RPMI8226 (cell line): ENCODE measurements at regions not wholly inside any gene's neighbourhood (a gene's known extent, or its start where the extent isn't known, plus 50 kb on each side); places are given as distances from the start of the nearest gene placed in this dataset.

Experiments used
- DNase-seq: peaks from one replicate; pipeline ENCODE4 v3.0.0-alpha.2; 2015

DNA sequence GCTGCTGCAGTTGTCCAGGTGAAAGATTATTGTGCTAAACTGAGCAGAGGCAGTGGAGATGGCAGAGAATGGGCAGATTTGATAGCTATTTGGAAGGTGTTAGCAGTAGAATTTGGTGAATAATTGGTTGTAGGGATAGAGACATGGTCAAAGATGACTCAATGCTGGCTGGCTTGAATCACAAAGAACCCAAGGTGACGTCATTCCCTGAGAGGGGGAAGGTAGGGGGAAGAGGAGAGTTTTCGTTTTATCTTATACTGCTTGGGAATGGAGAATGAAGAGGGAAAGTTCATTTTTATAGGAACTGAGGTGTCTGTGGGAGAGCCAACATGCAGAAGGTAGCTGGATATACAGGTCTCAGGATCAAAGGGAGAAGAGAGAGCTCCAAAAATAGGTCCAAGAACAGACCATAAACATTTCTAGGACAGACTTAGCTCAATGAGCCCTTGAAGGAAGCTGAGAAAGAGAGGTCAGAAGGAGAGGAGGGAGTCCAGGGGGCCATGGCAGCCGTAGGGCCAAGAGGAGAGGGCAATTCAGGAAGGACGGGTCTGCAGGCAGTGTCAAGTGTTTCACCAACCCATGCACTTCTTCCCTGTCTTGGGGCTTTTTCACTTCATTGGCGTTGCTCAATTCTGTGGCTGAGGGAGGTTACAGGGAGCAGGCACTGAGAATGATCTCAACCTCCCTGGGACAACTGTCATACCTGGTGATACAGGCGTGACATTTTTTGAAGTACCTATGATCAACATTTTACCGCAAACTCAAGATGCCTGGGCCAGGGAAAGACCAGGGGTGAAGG, 281.3 kb downstream of the TDRD15 start:
- DNase-seq = no peak

DNA sequence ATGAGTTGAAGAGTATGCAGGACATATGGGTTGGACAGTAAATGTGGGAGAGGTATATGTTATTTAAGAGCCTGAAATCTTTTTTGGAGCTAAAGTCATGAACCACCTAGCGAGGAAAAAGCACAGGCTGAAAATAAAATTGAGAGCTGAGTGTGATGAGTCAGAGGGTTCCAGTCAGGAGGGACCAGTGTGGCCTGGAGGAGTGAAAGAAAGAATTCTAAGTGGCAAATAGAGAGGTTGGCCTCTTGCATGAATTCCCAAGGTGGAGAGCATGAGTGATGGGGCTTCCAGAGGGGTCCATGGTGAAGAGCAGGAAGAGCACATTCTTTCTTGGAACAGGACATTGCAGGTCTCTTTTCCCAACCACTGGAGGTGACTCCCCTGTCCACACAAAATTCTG, 282.6 kb downstream of the TDRD15 start:
- DNase-seq = no peak

DNA sequence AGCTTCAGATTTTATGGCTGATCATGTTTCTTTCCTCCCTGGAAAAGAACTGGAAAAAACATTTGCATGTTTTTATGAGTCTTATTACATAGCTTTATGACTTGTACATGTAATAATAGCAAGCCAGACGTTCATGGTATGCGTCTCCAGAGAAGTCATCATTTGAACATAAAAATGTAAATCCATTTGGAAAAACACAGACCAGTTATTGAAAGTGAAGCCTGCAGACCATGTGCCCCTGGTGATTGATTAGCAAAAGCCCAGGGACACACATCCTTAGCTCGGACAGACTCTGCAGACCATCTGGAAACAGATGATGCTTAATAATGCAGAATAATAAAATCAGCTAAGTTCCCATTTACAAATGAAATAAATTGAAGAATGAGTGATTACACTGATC, 283.1 kb downstream of the TDRD15 start:
- no peak for DNase-seq

DNA sequence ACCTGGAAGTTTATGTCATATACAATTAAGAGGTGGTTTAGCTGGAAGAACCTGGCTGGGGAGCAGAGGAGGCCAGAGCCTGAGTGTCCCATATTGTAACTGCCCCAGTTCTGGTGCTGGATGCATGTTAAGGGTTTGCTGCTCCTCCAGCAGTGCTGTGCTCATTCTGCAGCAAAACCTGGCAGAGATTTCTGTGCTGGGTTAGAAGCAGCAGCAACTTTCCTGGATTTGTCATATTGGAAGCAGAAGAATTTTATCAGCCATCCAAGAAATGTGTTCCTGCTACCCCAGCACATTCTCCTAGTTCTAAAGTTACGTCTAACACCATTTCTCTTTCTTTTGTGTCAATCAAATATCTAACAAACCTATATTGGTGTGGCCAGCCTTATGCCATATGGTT, 284.1 kb downstream of the TDRD15 start:
- DNase-seq = no peak

GRCh38 chr2:21411741-21412140, 288.0 kb downstream of the TDRD15 start:
- DNase-seq = no peak

GRCh38 chr2:21412944-21413443, 289.2 kb downstream of the TDRD15 start:
- no peak for DNase-seq

- no peak for DNase-seq
Observed at GRCh38 chr2:21415234-21415633, 291.5 kb downstream of the TDRD15 start.

DNA sequence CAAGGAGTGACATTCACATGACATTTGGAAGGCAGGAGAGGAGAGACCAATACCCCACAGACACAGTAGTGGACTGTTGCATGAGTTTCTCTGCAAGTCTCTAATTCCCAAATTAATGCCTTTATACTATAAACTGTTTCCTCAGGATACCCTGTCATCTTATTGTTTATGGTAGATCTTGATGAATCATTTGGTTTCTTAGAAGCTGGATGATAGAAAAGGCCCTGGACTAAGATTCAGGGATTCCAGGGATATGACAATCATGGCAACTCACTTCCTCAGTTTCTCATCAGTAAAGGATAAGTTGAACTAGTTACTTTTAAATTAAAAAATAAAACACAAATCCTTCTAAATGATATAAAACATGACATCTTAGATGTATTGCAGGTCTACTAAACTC, 292.5 kb downstream of the TDRD15 start:
- DNase-seq = no peak

GRCh38 chr2:21418456-21418855, 294.7 kb downstream of the TDRD15 start:
- DNase-seq = no peak

DNA sequence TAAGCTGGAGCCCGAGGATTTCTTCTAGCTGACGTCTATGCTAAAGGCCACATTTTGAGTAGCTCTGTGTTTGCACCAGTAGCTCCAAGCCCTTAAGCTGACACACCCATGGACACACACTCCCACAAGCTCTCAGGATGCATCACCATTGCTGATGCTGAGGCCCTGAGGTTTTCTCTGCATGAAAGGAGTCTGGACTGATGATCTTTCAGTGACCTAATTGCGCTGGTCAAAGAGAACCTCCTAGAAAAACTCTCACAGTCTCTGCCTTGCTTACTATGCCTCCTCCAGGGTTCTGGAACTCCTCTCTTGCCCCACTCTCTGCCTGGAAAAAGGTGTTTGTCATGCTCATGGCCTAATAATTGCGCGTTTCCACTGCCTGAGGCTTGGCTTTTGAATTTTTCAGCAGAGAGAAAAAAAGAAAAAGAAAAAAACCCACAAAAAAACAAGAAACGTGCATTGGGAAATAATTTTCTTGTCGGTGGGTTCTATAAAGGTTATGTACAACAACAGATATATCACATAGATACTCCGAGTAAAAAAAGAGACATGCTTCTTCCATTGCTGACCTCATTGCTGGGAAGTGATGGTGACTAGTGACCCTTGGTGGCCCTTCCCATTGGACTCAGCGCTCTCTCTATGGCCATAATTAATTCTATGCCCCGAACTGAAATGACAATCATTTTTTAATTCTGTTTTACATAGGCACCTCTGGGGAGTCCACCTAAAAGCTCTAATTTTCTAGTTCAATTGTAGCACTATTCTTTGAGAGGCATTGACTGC, 297.0 kb downstream of the TDRD15 start:
- no peak for DNase-seq

DNA sequence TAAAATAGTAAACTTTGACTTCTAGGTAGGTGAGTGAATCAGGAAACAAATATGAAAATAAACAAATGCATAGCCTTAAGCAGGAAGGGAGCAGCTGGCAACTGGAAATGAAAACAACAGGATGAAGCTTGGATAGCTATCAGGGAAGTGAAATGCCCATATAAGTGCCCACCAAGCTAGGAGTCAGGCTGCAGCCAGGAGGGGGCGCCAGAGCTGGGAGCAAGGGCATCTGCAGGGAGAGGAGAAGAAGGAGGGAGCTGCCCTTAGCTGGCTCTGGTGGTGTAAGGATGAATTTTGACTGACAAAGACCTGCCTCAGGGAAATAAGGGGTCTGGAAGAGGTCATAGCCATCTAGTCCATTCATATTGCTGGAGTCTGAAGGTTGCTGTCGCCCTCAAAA, 298.3 kb downstream of the TDRD15 start:
- peak; percentile 28 for DNase-seq

DNA sequence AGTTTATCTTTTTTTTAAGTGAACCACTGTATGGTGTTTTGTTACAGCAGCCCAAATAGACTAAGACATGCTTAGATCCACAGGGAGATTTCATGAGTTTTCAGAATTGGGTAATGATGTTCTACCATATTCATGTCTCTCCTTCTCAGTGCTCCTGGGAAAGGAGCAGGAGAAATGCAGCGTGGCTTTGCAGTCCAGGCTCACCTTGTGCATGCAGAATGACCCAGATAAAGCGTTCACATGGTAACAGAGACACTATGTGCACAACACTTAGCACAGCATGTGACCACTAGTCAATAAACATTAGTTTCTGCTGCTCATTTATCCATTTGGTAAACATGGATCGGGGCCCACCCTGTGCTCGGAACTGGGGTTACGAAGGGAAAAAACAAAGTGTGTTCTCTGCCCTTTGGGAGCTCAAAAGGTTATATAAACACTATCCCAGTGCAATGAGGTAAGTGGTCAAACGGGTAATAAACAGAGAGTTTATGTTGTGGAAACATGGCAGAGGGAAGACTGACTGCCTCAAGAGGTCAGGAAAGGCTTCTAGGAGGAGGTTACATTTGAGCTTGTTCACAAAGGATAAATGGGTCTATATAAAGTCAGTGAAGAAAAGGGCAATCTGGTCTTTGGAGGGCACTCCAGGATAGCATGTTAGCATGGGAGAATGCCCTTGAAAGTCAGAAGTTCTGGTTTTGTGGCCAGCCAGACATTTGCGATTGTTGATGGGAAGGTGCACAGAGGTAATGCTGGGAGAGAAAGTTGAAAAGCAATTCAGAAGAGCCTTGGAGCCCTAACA, 299.2 kb downstream of the TDRD15 start:
- DNase-seq = no peak

DNA sequence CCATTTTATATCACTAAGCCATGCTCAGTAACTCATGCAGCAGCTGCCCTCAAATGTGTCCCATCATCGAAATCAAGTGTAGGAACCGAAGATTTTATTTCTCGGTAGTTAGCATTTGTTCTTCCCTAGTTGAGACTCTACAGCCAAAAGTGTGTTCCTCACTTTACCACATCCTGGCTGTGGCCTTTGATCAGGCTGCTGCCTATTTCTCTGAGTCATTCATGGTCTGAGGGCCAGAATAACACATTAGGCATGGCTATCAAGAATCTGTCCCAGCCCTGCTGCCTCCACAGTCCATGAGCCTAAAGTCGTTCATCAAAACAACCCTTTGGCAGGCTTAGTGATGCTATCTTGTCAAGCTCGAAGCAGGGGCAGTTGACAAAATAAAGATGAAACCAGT, 300.1 kb downstream of the TDRD15 start:
- no peak for DNase-seq

DNA sequence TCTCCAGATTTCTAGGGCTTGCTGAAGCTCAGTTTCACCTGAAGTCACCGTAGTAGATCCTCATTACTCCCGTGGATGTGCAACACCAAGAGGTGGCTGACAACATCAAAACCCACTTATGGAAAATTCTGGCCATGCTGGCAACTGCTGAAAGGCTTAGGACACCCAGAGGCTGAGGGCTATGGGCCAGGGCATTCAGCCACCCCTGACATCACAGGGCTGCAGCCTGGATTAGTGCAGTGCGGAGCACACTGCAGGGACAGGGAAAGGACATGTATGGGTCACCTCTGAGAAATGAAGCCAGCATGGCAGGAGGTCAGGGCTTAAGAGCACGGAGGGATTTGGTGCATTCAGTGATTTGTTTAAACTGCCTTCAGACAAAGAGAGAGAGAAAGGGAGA, 300.6 kb downstream of the TDRD15 start:
- DNase-seq = no peak

- DNase-seq = no peak
Observed at GRCh38 chr2:21427606-21428005, 303.8 kb downstream of the TDRD15 start.

DNA sequence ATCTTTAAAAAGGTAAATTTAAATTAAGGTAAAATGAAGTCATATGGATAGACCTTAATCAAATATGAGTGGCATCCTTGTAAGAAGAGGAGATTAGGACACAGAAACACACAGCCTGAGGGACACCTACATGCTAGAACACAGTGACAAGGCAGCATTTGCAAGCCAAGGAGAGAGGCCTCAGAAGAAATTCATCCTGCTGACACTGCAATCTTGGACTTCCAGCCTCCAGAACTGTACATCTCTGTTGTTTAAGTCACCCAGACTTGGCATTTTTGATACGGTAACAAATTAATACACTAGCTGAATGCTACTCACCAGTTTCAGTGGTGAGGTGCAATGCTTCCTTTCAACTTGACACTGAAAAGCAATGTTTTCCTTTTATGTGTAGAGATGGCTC, 305.0 kb downstream of the TDRD15 start:
- no peak for DNase-seq

DNA sequence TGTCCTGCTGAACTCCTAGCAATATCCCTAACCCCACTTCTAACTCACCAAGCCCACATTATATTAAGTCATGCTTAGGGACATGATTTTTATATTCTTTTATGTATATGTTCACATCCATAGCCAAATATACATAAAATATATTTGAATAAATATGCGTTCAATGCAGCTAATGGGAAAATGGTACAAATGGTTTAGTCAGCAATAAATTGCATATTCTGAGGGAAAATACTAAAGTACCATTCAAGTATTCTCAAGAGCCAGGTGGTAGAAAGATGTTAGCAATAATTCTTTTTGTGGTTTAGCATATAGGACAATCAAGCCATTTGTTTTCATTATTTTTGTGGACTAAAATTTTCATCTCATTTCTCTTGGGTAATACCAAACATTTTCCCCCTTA, 306.0 kb downstream of the TDRD15 start:
- no peak for DNase-seq

- DNase-seq = no peak
Observed at GRCh38 chr2:21431078-21431477, 307.3 kb downstream of the TDRD15 start.

GRCh38 chr2:21438949-21439348, 315.2 kb downstream of the TDRD15 start:
- no peak for DNase-seq

DNA sequence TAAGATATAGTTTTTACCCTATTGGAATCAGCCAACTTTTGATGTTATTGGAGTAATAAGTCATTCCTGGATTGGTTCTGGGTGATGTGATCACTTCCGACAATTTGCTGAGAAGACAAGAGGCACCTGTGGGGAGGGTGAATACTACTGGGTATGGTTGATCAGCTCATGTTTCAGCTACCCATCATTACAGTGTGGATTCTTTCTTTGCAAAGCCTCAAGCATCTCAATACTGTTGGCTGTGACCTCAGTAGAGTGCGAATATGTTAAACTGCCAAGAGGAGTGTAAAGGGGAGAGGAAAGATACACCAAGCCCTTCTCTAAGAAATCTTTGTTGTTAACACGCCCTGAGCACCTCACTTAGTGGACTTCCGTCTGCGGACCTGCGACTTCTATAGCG, 317.7 kb downstream of the TDRD15 start:
- DNase-seq = no peak

DNA sequence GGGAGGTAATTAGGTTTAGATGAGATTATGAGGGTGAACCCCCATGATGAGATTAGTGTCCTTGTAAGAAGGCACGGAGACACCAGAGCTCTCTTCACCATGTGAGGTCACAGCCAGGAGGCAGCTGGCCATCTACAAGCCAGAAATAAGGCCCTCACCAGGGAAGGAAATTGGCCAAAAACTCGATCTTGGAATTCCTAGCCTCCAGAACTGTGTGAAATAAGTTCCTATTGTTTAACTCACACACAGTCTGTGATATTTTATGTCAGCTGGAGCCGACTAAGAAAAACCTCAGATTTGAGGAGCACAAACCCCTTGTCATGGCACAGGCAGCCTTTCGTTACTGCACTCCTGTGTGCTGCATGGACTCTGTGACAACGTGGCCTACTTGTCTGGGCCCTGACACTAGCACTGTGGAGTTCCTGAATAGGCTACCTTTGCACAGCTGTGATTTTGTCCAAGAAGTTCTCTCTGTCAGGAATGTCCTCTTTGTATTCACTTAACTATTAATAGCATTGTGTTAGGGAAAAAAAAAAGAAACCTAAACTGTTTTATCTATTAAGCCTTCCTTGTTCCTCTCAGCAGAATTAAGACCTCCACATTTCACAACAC, 319.8 kb downstream of the TDRD15 start:
- no peak for DNase-seq

GRCh38 chr2:21449881-21450280, 326.1 kb downstream of the TDRD15 start:
- DNase-seq = no peak

DNA sequence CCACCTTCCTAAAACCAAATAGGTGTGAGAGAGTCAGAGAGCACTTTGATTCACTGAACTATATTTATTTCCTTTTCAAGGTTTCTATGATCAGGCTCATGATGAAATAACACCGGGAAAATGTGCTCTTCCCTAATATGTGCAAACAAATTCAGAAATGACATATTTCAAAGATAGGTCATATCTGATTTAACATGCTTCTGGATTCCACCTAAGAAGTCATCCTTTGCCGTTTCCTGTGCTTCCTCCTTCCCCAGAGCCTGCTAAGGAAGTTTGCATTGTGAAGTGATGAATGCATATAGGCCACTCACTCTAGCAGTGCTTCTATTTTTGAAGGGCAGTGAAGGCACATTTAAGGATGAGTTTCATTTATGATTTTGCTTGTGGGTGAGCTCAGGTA, 327.6 kb downstream of the TDRD15 start:
- DNase-seq = no peak
